NK-92 treated with Interleukin-12 subunit alpha and Interleukin-12 subunit beta, amount 100 ng/mL, for 24 hours (cell line): ENCODE measurements at regions not wholly inside any gene's neighbourhood (a gene's known extent, or its start where the extent isn't known, plus 50 kb on each side); places are given as distances from the start of the nearest gene placed in this dataset.

Experiments used
- DNase-seq: peaks from one replicate; lab custom pipeline; 2025; lab: John Stamatoyannopoulos, UW

DNA sequence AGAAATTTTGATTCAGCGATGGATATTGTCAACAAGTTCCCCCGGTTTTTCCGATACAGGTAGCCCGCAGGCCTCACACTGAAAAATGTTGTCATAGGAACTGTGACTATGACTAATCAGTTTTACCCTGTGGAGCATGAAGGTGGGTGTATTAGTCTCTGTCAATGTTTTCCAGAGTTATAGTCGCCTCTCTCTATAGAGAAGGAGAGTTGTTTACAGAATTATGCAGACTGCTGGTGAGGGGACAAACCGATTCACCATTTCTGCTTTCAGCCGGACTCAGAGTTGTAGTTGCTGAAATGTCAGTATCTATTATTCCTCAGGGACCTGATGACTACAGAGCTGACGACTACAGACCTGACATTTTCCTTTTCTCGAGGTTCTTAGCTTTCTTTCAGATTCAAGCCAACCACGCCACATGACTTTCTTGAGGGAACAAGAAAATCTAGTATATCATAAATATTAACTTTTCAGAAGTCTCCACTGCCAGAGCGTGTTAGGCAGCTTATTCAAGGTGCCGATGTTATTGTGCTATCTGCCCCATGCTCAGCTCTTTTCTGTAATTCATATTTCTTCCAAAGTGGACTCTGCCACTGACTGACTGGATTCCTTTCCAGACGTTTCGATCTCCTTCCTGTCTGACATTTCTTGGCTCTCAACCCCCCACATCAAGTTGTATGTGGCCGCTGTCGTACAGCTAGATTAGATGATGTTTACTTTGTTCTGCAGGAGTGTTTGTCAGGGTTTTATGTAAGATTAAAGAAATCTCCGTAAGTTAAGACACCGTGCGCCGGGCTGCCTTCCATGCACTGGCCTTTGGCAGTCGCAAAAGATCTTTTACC lies 178.1 kb downstream of the FGF1 start:
- no peak for DNase-seq

DNA sequence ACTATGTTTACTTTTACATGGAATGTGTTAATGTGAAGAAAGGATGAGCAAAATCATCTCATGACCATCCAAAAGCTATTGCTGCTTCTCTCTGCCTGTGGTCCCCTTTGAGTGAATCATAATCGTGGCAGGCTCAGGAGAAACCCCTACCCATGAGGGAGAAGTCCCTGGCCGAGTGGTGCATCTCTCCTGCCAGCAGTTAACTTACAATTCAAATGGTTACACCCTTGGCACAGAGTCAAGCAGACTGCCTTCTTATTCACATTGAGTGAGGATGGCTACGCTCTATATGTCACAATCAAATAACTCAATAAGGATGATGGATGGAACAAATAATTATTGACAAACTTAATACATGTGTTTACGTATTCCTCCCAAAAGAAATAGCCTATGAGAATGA lies 179.1 kb downstream of the FGF1 start:
- DNase-seq = no peak

DNA sequence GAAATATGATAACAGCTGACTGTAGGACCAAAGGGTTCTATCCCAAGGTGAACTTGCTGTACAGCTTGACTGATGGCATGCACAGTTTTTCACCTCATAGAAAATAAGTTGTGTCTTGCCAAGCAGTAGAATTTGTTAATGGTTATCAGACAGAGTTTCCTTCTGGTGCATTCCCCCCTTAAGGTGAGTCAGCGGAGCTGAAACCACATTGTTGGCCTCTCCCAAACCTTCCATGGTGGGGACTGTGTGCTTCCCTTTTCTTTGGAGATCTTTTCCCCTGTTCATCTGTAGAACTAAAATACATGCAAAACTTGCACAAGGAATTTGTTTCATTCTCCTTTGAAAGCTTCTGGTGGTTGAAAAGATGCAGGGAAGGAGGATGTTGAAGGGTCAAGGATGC lies 179.8 kb downstream of the FGF1 start:
- DNase-seq = no peak

DNA sequence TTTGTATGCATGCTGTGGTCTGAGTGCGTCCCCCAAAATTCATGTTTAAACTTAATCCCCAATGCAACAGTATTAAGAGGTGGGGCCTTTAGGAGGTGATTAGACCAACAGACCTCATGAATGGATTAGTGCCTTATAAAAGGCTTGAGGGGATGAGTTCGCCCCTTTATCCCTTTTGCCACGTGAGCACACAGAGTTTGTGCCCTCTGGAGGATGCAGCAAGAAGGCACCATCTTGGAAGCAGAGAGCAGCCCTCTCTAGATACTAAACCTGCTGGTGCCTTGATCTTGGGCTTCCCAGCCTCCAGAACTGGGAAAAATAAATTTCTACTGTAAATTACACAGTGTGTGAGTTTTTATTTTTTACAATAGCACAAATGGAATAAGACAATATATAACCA lies 177.1 kb upstream of the SPRY4 start:
- no peak for DNase-seq

DNA sequence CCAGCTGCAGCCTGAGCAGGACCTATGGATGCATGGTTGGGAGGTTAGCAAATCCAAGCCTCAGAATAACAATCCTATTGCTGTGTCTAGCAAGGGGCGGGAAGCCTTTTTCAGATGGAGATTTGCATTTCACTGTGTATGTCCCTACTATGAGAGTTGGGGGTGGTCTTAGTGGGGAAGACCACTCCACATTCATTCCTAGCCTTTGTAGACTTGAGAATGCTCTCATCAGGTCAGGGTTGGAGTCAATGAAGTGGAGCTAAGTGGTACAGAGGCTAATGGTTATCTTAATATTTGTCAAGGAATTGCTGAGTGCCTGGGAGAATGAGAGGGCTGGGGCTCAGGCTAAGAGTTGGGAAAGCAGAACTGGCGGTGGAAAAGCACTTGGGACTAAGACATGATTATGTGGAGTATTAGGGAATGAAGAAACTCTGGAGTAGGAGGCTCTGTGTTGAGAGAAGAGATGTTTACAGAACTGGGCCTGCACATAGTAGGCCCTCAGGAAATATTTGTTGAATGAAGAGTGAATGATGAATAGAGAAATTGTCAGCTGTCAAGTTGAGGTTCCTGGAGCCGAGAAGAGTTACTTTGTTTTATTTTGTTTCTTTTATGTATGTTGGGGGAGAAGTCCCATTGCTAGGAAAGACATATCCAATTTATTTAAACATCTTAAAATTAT lies 175.5 kb upstream of the SPRY4 start:
- no peak for DNase-seq

DNA sequence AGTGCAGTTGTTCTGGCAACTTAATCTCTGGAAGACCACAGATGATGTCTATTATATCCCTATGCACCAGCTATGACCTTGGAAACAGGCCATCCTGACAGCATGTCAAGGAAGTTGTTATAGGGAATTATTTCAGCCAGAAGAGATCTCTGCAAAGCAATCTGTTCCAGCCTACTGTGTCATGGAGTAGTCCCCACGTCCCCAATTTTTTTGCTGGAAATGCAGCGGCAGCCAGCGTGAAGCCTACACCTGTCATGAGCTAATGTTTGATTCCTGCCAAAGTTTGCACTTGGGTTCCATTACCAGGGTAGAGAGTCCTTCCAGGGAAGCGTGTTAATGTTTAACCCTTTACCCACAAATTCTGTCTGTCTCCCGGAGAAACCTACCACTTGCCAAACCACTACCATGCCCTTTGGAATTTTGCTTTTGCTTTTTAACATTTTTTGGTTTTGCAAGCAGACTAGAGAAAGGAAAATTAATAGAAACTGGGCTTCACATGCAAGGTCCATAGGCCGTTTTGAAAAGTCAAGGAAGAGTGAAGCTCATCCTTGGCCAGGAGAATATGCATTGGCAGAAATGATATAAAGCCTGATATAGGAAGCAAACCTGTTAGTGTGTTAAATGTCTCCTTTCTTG lies 174.9 kb upstream of the SPRY4 start:
- DNase-seq = no peak

DNA sequence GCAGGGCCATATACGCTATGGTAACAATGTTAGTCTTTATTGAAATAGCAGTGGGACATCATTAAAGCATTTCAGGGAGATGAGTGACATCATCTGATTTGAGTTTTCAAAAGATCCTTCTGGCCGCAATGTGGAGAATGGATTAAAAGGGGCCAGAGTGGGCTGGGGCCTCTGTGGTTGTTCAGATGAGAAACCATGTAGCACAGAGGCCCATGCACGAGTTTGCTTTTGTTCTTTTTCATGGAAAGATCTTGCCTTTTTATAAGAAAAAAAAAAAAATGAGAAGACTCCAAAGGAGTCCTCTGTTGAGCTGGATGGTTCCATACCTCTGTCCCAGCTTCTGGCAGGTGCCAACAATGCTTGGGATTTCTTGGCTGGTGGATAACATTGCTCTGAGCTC lies 173.5 kb upstream of the SPRY4 start:
- DNase-seq = no peak

DNA sequence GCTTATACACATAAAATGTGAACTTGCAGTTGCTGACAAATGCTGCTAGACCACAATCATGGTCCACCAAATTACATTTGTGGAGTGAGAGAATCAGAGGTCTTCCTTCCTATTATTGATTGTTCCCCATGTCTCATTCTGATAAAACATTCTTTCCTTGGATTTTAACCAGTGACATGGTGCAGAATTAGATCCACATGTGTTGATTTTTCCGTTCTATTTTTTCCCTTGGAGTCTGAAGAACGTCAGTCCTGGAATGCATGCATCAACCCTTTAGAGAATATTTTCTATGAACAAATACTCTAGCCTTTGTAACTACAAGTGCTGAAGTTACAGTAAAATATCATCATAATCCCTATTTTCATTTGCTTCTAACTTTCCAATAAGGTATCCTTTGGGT lies 170.7 kb upstream of the SPRY4 start:
- DNase-seq = no peak

DNA sequence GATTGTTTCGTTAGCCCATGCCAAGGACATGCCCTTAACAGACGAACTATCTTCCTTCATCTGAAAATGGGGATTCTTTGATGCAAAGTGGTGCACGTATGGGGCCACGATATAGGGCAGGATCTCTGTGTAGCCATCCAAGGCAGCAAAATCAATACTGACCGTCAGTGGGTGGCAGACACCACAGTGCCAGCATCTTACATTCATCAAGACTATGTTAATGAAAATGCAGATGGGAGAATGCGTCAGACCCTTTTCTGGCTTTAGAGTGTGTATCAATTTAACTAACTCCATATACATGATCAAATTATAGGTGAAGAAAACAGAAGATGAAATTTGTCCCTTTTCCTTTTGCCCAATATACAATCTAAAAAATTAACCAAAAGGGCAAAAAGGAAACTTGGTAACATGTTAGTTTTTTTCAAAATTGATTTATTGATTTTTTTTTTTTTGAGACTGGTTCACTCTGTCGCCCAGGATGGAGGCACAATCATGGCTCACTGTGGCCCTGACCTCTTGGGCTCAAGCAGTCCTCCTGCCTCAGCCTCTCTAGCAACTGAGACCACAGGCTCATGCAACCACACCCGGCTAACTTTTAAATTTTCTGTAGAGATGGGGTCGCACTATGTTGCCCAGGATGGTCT lies 169.2 kb upstream of the SPRY4 start:
- DNase-seq = no peak

DNA sequence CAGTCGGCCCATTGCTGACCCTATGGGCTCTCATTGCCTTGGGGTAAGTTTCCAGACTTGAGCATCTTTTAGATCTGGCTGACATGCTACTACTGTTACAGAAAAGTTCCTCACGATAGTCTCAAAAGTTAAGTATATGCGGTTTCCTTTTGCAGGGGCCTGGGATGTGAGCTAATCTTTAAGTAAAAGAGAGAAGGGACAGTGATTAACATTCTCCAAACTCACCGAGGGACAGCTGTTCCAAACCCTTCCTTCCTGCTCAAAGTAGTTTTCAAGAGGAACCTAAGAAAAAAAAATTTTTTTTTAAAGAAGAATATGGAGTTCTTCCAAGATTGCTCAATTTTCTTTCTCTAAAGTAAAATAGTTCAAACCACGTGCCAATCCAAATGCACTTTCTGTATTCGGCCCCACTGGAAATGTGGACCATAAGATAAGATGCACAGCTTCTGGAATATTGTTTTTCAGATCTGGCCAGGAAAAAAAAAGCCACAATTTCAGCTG lies 168.0 kb upstream of the SPRY4 start:
- no peak for DNase-seq

DNA sequence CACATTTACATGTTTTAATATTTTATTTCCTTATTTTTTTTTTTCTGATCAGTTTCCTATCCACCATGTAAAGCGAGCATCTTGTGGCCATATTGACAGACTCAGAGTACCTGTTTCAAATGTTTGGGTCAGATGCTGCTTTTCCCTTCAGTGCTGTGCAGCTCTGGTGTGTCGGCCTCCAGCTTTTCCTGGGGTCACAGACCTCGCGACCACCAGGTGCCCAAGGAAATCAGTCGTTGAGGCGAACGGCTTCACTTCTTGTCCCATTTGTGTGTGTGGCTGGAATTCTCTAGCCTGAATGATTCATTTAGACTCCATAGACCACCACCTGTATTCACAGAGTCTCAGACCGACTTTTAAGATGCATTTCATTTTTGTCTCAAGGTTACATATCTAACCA lies 166.9 kb upstream of the SPRY4 start:
- DNase-seq = no peak

DNA sequence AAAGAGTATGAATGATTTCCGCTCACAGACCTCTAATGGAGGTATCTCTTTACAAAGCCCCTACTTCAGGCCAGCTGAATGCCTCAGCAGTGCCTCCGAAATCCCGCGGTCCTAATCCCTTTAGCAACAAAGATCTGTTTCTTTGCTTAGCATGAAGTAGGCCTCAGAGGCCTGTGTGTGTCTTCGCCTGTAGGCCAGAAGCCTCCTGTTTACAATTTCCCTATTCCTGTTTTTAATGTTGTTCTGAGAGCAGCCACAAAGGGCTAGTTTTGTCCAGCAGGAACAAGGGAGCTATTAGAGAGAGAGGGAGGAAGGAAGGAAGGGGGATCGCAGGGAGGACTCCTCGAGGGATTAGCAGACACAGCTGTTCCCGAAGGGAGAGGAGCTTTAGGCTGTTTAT lies 166.4 kb upstream of the SPRY4 start:
- DNase-seq = no peak

DNA sequence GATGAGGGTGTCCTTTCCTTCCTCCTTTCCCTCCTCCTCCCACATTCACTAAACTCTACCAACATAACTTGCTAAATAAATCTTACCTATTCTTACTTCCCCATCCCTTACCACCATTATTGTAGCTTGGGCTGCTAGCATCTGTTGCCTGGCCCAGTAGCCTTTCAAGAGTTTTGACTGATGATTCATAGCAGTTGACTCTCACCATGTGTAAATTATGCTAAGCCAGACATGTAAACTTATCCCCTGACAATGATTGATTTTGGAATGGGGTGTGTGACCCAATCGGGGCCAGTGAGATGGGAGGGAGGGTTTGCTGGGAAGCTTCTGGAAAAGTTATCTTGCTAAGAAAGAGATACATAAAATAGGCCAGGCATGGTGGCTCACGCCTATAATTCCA lies 161.8 kb upstream of the SPRY4 start:
- no peak for DNase-seq

DNA sequence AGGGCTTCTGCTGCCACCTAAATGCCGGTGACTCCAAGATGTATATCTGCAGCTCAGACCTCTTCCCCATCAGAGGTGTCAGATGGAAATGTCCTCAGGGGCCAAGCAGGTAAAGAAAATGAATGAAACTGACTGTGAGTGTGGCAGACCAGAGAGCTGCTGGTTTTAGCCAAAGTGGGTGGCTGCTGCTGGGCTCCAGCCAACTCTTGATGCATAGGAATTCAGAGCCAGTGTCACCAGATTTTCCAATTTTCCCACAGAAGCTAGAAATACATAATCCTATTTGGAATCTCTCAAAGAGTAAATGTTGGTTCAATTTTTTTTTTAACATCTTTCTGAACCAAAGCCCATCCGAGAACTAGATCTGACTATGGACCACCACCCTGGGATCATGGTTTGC lies 161.2 kb upstream of the SPRY4 start:
- DNase-seq = no peak

DNA sequence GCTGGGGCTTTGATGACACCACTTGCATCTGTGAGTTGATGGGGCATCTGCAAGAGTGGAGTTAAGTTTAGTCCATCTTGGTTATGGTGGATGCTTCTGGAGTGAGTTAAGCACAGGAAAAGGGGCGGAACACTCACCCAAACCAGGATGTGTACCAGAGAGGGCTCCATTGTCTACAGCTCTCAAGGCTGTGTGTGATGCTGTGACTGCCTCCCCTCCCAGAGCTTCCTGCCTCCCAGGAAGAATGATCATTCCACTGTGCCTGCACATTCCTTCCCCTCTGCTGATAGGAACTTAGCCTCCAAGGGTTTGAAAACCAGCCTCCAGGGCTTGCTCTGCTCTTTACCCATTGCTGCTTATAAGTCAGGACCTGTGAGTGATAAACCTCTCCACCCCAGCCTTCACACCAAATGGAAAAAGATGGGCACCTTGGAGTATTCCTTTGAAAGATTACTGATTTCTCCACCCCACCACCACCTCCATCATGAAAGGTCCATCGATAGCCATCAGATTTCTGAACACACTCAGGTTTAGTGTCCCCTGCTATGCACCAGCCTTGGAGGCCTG lies 160.1 kb upstream of the SPRY4 start:
- no peak for DNase-seq

DNA sequence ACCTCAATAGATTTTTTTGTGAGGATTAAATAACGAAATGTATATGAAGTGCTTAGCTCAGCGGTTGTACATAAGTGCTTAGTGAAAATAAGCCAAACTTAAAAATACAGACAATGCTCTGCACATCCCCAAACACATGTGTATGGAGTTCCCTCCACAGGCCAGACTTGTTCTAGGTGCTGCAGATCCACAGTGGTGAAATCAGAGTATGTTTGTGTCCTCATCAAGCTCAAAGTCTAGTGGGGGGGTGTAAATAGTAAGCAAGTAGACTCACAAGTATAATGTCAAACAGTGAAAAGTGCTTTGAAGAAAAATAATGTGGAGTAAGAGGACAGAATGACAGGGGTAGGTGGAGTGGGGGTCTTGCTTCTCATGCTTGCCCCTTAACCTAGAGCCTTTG lies 157.4 kb upstream of the SPRY4 start:
- DNase-seq = no peak

DNA sequence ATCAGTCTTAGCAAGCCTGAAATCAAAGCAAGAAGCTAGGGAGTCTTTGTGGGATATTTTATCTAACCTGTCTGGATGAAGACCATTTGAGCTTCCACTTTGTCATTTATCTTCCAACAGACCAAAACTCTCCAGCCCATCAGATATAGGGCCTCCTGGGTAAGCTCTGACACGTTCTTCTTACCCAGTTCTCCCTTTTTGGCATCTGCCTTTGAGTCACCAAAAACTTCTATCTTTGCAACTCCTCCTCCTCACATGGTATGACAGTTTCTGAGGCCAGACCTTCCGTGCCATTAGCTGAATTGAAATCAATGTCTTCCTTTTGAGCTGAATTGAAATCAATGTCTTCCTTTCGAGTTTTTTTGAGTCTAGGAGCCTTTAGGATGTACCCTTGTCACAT lies 156.6 kb upstream of the SPRY4 start:
- no peak for DNase-seq

DNA sequence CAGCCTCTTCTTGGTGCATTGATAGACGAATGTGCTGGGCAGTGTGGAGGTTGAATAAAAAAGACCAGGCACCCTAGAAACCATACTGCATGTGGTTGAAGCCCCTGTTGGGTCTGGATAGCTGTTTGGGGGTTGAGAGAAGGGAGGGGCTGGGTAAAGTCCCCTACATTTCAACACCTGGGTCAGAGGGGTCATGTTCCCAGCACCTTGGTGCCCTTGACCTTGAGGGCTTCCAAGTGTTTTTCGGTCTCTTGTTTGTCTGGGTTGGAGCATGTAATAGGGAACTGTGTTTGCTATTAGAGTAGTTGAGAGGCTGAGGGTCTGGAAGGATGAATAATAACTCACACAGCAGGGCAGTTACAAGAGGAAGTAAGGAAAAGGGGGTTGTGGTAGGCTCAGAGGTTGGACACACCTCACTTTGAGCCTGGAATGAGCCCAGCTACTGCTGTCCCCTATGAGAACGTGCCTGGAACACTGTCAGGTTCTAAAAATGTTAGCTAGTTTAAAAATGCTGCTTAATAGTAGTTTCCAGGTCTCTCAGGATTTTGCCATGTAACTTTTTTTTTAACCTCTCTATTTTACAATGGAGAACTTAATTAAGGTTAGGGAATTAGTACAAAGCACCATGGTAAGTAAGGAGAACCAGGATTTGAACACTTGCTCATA lies 155.2 kb upstream of the SPRY4 start:
- DNase-seq = no peak

DNA sequence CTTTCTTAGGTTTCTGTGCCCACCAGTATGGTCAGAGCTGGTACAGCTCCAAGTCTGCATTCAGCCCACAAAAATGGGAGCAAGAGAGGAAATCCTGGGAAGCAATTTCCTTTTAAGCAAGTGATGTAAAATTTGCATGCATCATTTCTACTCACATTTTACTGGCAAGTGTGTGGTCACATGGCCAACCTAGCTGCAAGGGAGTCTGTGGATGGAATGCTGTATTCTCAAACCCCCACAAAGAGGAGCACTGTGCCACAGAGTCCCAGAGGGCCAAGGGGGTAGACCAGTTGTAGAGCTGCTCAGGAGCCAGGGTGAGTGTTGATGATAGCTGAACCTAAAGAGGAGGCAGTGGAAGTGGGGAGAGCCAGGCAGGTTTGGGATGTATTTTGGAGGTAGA lies 154.3 kb upstream of the SPRY4 start:
- no peak for DNase-seq

DNA sequence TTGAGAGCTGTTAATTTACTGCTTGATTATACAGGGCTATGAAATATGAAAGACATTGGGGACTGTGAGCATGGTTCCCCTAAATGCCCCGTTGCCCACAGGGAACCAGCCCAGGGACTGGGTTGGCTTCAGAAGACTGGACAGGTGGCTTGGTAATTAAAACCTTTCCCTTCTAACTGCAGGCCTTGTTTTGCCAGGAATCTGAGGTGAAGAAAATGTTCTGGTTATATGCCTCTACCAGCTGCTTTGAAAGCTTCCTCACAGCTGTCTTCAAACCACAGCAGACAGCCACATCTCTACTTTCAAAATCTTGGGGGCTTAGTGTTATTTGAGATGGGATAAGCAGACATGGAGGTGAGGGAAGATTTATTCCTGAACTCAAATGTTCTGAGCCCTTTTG lies 153.3 kb upstream of the SPRY4 start:
- no peak for DNase-seq

DNA sequence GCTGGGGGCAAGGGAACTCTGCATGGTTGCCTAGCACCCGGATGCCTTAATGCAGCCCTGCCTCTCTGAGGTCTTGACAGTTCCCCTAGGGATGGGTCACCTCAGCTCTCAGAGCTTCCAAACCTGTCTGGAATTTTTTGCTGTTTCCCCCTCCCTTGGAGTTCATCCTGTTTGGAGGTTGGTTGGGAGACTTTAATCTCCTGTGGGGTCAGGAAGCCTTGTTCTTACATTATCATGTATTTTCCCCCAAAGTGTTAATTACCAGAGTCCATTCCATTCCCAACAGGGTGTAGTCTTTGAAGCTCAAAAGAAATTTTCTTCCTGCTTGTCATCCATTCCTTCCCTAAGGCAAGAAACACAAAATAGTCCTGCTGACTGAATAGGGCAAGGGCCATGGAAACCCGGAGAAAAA lies 150.3 kb upstream of the SPRY4 start:
- no peak for DNase-seq
